ENCODE measurements at regions not wholly inside any gene's neighbourhood (a gene's known extent, or its start where the extent isn't known, plus 50 kb on each side); places are given as distances from the start of the nearest gene placed in this dataset.

DNA sequence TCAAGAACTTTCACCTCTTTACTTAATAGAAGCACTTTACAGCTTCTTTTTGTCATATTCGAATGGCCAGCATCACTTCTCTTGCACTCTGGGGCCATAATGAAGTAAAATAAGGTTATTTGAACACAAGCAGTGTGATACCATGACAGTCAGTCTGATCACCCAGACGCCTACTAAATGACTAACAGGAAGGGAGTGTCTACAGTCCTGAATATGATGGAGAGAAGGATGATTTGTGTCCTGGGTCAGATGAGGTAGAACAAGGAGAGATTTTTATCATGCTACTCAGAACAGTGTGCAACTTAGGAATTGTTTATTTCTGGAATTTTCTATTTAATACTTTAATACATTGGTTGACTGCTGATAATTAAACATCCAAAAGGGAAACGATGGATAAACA, 284.2 kb upstream of the F9 start:
- TF ChIP-seq REST (IDR thresholded peaks at IDR 0.05; ENCODE audit: insufficient replicate concordance, low read depth) (no peak), SPI1 (IDR thresholded peaks at IDR 0.05; ENCODE audit: borderline replicate concordance, low read depth) (no peak), POLR2AphosphoS5 (IDR thresholded peaks at IDR 0.05; ENCODE audit: low read depth) (no peak), GABPA (IDR thresholded peaks at IDR 0.05; ENCODE audit: low read depth) (no peak)
- TF ChIP-seq, protein P1, sequence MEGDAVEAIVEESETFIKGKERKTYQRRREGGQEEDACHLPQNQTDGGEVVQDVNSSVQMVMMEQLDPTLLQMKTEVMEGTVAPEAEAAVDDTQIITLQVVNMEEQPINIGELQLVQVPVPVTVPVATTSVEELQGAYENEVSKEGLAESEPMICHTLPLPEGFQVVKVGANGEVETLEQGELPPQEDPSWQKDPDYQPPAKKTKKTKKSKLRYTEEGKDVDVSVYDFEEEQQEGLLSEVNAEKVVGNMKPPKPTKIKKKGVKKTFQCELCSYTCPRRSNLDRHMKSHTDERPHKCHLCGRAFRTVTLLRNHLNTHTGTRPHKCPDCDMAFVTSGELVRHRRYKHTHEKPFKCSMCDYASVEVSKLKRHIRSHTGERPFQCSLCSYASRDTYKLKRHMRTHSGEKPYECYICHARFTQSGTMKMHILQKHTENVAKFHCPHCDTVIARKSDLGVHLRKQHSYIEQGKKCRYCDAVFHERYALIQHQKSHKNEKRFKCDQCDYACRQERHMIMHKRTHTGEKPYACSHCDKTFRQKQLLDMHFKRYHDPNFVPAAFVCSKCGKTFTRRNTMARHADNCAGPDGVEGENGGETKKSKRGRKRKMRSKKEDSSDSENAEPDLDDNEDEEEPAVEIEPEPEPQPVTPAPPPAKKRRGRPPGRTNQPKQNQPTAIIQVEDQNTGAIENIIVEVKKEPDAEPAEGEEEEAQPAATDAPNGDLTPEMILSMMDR (IDR thresholded peaks at IDR 0.05; ENCODE audit: insufficient read depth, low read length), result no peak
- H3K27me3 ChIP-seq (ENCODE audit: insufficient read depth, poor library complexity, severe bottlenecking), result no peaks in the 10 kb centered on the region
- H3K4me3 ChIP-seq (replicated peaks; ENCODE audit: insufficient read depth, low read length), result no peak overlapping the region
- H3K27ac ChIP-seq (replicated peaks), result no peak overlapping the region
- no peak for DNase-seq (ENCODE audit: low read depth in 1 of 2, low spot score in 1 of 2)

DNA sequence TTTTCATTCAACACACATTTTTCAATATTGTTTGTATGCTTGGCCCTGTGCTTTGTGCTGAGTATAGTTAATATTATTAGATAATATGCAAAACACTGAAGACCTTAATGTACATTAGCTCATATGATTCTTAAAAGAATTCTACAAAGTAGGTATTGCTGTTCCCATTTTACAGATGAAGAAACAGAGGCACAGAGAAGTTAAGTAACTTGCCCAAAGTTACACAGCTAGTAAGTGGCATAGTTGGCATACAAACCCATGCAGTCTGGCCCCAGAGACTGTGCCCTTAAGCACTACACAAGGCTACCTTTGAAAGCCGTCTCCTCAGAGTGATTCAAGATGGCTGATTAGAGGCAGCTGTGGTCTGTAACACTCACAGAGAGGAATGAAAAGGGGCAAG, 293.4 kb upstream of the F9 start:
- H3K27me3 ChIP-seq (ENCODE audit: insufficient read depth, poor library complexity, severe bottlenecking), result no peaks in the 10 kb centered on the region
- TF ChIP-seq SPI1 (IDR thresholded peaks at IDR 0.05; ENCODE audit: borderline replicate concordance, low read depth) (no peak), POLR2AphosphoS5 (IDR thresholded peaks at IDR 0.05; ENCODE audit: low read depth) (no peak), GABPA (IDR thresholded peaks at IDR 0.05; ENCODE audit: low read depth) (no peak), REST (IDR thresholded peaks at IDR 0.05; ENCODE audit: insufficient replicate concordance, low read depth) (no peak)
- TF ChIP-seq, protein P1 (IDR thresholded peaks at IDR 0.05; ENCODE audit: insufficient read depth, low read length), result no peak
- no peak overlapping the region for H3K4me3 ChIP-seq (replicated peaks; ENCODE audit: insufficient read depth, low read length)
- no peak for DNase-seq (ENCODE audit: low read depth in 1 of 2, low spot score in 1 of 2)
- H3K27ac ChIP-seq (replicated peaks), result no peak overlapping the region

DNA sequence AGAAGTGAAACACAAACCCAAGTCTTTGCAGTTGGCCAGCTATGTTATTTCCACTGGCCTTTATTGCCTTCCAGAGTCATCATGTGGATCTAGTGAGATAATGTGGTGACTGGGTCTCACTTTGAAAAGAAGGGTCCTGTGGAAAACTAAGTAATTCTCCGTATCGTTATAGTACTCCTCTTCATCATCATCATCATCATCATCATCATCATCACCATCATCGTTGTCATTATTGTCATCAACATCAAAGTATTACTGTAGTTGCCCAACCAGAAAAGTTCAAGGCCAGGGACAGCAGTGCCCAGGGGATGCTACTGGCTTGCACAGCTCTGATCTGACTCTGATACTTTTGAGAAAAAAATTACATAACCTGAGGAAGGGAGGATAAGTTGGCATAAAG, 295.6 kb upstream of the F9 start:
- no peak for TF ChIP-seq POLR2AphosphoS5 (IDR thresholded peaks at IDR 0.05; ENCODE audit: low read depth)
- TF ChIP-seq SPI1 (IDR thresholded peaks at IDR 0.05; ENCODE audit: borderline replicate concordance, low read depth), result no peak
- TF ChIP-seq GABPA (IDR thresholded peaks at IDR 0.05; ENCODE audit: low read depth), result no peak
- TF ChIP-seq, protein P1 (IDR thresholded peaks at IDR 0.05; ENCODE audit: insufficient read depth, low read length), result no peak
- no peak for TF ChIP-seq REST (IDR thresholded peaks at IDR 0.05; ENCODE audit: insufficient replicate concordance, low read depth)

More for the DNA sequence above, 295.6 kb upstream of the F9 start:
- Histone ChIP-seq H3K27ac (replicated peaks) (no peak overlapping the region), H3K27me3 (ENCODE audit: insufficient read depth, poor library complexity, severe bottlenecking) (no peaks in the 10 kb centered on the region), H3K4me3 (replicated peaks; ENCODE audit: insufficient read depth, low read length) (no peak overlapping the region)
- DNase-seq (ENCODE audit: low read depth in 1 of 2, low spot score in 1 of 2), result no peak

Measured in HL-60 (cell line).